GM21529 (cell line): ENCODE measurements at regions not wholly inside any gene's neighbourhood (a gene's known extent, or its start where the extent isn't known, plus 50 kb on each side); places are given as distances from the start of the nearest gene placed in this dataset.
"Not testable (repeated sequence)": the region's sequence is repeated elsewhere in the genome, so short reads cannot be mapped to it uniquely, and the experiment has no call there.

Experiments used
- ATAC-seq: cut with Tn5 transposase; IDR thresholded peaks from one replicate; pipeline ENCODE4 v1.9.1; 2021; ENCODE audit not compliant: unreplicated experiment

- ATAC-seq, result no peak
These were observed 131.2 kb upstream of the SOX11 start for GRCh38 chr2:5561006-5561405.

GRCh38 chr2:5562426-5562825 lies 129.8 kb upstream of the SOX11 start:
- ATAC-seq, result no peak

- no peak for ATAC-seq
These were observed 129.3 kb upstream of the SOX11 start for GRCh38 chr2:5562865-5563264.

GRCh38 chr2:5563411-5563810 lies 128.8 kb upstream of the SOX11 start:
- no peak for ATAC-seq

GRCh38 chr2:5569256-5569655 lies 122.9 kb upstream of the SOX11 start:
- no peak for ATAC-seq

GRCh38 chr2:5576015-5576414 lies 116.2 kb upstream of the SOX11 start:
- no peak for ATAC-seq

- no peak for ATAC-seq
These were observed 104.4 kb upstream of the SOX11 start for GRCh38 chr2:5587766-5588165.

- ATAC-seq, result no peak
These were observed 103.6 kb upstream of the SOX11 start for GRCh38 chr2:5588601-5589000.

GRCh38 chr2:5589183-5589582 lies 103.0 kb upstream of the SOX11 start:
- ATAC-seq, result no peak

GRCh38 chr2:5590886-5591285 lies 101.3 kb upstream of the SOX11 start:
- ATAC-seq, result no peak

GRCh38 chr2:5592916-5593315 lies 99.3 kb upstream of the SOX11 start:
- ATAC-seq, result no peak

- no peak for ATAC-seq
These were observed 97.9 kb upstream of the SOX11 start for GRCh38 chr2:5594249-5594695.

GRCh38 chr2:5596868-5597267 lies 95.3 kb upstream of the SOX11 start:
- ATAC-seq, result no peak

- ATAC-seq, result no peak
These were observed 94.0 kb upstream of the SOX11 start for GRCh38 chr2:5598156-5598555.

- no peak for ATAC-seq
These were observed 83.0 kb upstream of the SOX11 start for GRCh38 chr2:5609201-5609600.

GRCh38 chr2:5612666-5613065 lies 79.5 kb upstream of the SOX11 start:
- ATAC-seq, result no peak

GRCh38 chr2:5616019-5616418 lies 76.2 kb upstream of the SOX11 start:
- ATAC-seq, result no peak

- ATAC-seq, result no peak
These were observed 74.8 kb upstream of the SOX11 start for GRCh38 chr2:5617358-5617757.

GRCh38 chr2:5617796-5618195 lies 74.4 kb upstream of the SOX11 start:
- no peak for ATAC-seq

- no peak for ATAC-seq
These were observed 73.9 kb upstream of the SOX11 start for GRCh38 chr2:5618271-5618670.

- ATAC-seq, result not testable (repeated sequence)
These were observed 66.6 kb upstream of the SOX11 start for GRCh38 chr2:5625556-5626065.

- not testable (repeated sequence) for ATAC-seq
These were observed 63.7 kb upstream of the SOX11 start for GRCh38 chr2:5628484-5628883.

GRCh38 chr2:5629510-5629909 lies 62.7 kb upstream of the SOX11 start:
- not testable (repeated sequence) for ATAC-seq

- ATAC-seq, result not testable (repeated sequence)
These were observed 55.1 kb upstream of the SOX11 start for GRCh38 chr2:5637051-5637450.
